HepG2 (cell line): ENCODE measurements at regions not wholly inside any gene's neighbourhood (a gene's known extent, or its start where the extent isn't known, plus 50 kb on each side); places are given as distances from the start of the nearest gene placed in this dataset.

Experiments
- ATAC-seq: fragments of 200-7000 bp; cut with Tn5 transposase; 3 replicates; pipeline ENCODE4 v1.9.1; 2020; ENCODE audit warnings: mild to moderate bottlenecking, moderate library complexity
- BruUV-seq: library from RNA; stranded (reverse); fragments of 400-500 nt; replicated peaks from 2 replicates; lab custom pipeline; 2021; lab: Mats Ljungman, UMichigan
- CTCF ChIA-PET: fragments of 300-600 bp; formaldehyde crosslinking; extraction: SDS; loops from one replicate; lab custom pipeline; 2021; ENCODE audit warnings: low total read pairs, inconsistent platforms, low intra/inter-chr PET ratio; lab: Yijun Ruan, JAX
- POLR2A ChIA-PET: fragments of 350-600 bp; sonication (Branson Sonifier 250); formaldehyde crosslinking; loops from one replicate; lab custom pipeline; 2020; ENCODE audit warnings: antibody characterized with exemption, inconsistent platforms; lab: Yijun Ruan, JAX
- DNase-seq: peaks from one replicate; pipeline ENCODE4 v3.0.0-alpha.2; 2015; ENCODE audit warnings: low spot score
- FAIRE-seq: peaks from 3 replicates; lab custom pipeline; 2011; peaks lifted over from hg19 to GRCh38; lab: Jason Lieb, UNC
- H2AFZ ChIP-seq: one replicate; pipeline ENCODE4 v1.6.1; 2011; ENCODE audit warnings: low read length, inconsistent platforms
- H3K27ac ChIP-seq: fragments of 300-600 bp; 3 replicates; pipeline ENCODE4 v1.8.0; 2011; ENCODE audit warnings: mixed run types, mild to moderate bottlenecking, mixed read lengths, low read length, inconsistent platforms; ENCODE audit not compliant: insufficient read depth; ENCODE audit errors: extremely low read length
- H3K27me3 ChIP-seq, 2 experiments: fragments of 200-600 bp in 1 of 2; 2 replicates in 1 of 2; 3 replicates in 1 of 2; pipeline versions ENCODE4 v1.6.0 to v1.8.0; 2011; ENCODE audit warnings: low read length in 2 of 2, mild to moderate bottlenecking in 2 of 2, moderate library complexity in 2 of 2, inconsistent platforms in 1 of 2; ENCODE audit not compliant: insufficient read depth in 2 of 2, control insufficient read depth in 1 of 2
- H3K36me3 ChIP-seq, 2 experiments: fragments of 200-600 bp in 1 of 2; replicated peaks in 1 of 2; 2 replicates in 1 of 2; 3 replicates in 1 of 2; pipeline versions ENCODE4 v1.5.1 to v1.8.0; 2011; ENCODE audit warnings: low read length in 2 of 2, inconsistent platforms in 1 of 2; ENCODE audit not compliant: insufficient read depth in 2 of 2, control insufficient read depth in 1 of 2
- H3K4me1 ChIP-seq: 2 replicates; pipeline ENCODE4 v1.5.1; 2012; ENCODE audit warnings: low read length, inconsistent platforms; ENCODE audit not compliant: insufficient read depth
- H3K4me2 ChIP-seq: 2 replicates; pipeline ENCODE4 v1.6.0; 2011; ENCODE audit warnings: low read depth, low read length, inconsistent platforms
- H3K4me3 ChIP-seq, 3 experiments: fragments of 200-600 bp in 1 of 3; sonication (generic), shearing (Covaris generic) in 1 of 3; replicated peaks in 1 of 3; 2 replicates each; pipeline ENCODE4 v1.5.1; 2011 to 2016; ENCODE audit warnings: low read length in 3 of 3, inconsistent platforms in 2 of 3, low read depth in 2 of 3, mild to moderate bottlenecking in 2 of 3, control low read depth in 1 of 3, mixed read lengths in 1 of 3; ENCODE audit not compliant: insufficient read depth in 1 of 3
- H3K79me2 ChIP-seq: one replicate; pipeline ENCODE4 v1.6.1; 2011; ENCODE audit warnings: low read length, inconsistent platforms; ENCODE audit not compliant: insufficient read depth
- H3K9ac ChIP-seq: 2 replicates; pipeline ENCODE4 v1.6.0; 2011; ENCODE audit warnings: mild to moderate bottlenecking, low read depth, low read length, inconsistent platforms; ENCODE audit not compliant: insufficient read depth
- H3K9me3 ChIP-seq: 2 replicates; pipeline ENCODE4 v1.5.1; 2012; ENCODE audit warnings: mild to moderate bottlenecking, low read length
- H4K20me1 ChIP-seq: 2 replicates; pipeline ENCODE4 v1.6.0; 2011; ENCODE audit warnings: inconsistent platforms, mild to moderate bottlenecking, low read length, moderate library complexity; ENCODE audit not compliant: insufficient read depth
- DDIT3 ChIP-seq: sonication (generic); formaldehyde crosslinking; IDR thresholded peaks from 2 replicates; pipeline ENCODE4 v1.4.0; 2020; ENCODE audit warnings: mild to moderate bottlenecking, missing genetic modification reagents
- FOSL2 ChIP-seq: sonication (generic); formaldehyde crosslinking; IDR thresholded peaks from 2 replicates; pipeline ENCODE4 v1.4.0; 2020; ENCODE audit warnings: missing genetic modification reagents
- FOXO1 ChIP-seq: sonication (generic); formaldehyde crosslinking; IDR thresholded peaks from 2 replicates; pipeline ENCODE4 v1.4.0; 2020; ENCODE audit warnings: missing genetic modification reagents
- HOXA3 ChIP-seq: sonication (generic); formaldehyde crosslinking; IDR thresholded peaks from 2 replicates; pipeline ENCODE4 v1.5.0; 2020; ENCODE audit warnings: missing genetic modification reagents
- KAT2B ChIP-seq: fragments of 150-350 bp; IDR thresholded peaks from 2 replicates; pipeline ENCODE4 v1.6.1; 2014; ENCODE audit warnings: low read depth, low read length, borderline replicate concordance
- MTF1 ChIP-seq: sonication (generic); formaldehyde crosslinking; IDR thresholded peaks from 2 replicates; pipeline ENCODE4 v1.5.0; 2020; ENCODE audit warnings: missing genetic modification reagents
- POGZ ChIP-seq: sonication (generic); formaldehyde crosslinking; IDR thresholded peaks from 2 replicates; pipeline ENCODE4 v1.4.0; 2020; ENCODE audit warnings: mild to moderate bottlenecking, missing genetic modification reagents
- POLR2G ChIP-seq: fragments of 200-400 bp; formaldehyde crosslinking; IDR thresholded peaks from 2 replicates; pipeline ENCODE4 v1.6.1; 2018; ENCODE audit warnings: mild to moderate bottlenecking, low read depth, low read length, moderate library complexity
- SALL1 ChIP-seq: sonication (generic); formaldehyde crosslinking; IDR thresholded peaks from 2 replicates; pipeline ENCODE4 v1.8.0; 2022; ENCODE audit warnings: mild to moderate bottlenecking, missing genetic modification reagents
- SIN3A ChIP-seq: IDR thresholded peaks from 2 replicates; pipeline ENCODE4 v1.6.1; 2011; ENCODE audit warnings: low read depth, mild to moderate bottlenecking, control low read depth, low read length, borderline replicate concordance
- SRF ChIP-seq: IDR thresholded peaks from 2 replicates; pipeline ENCODE4 v1.6.1; 2011; ENCODE audit warnings: mild to moderate bottlenecking, low read depth, low read length, moderate library complexity
- ZNF460 ChIP-seq: sonication (generic); formaldehyde crosslinking; IDR thresholded peaks from 2 replicates; pipeline ENCODE4 v1.5.1; 2020; ENCODE audit warnings: missing genetic modification reagents, mild to moderate bottlenecking, borderline replicate concordance
- ZNF501 ChIP-seq: sonication (generic); formaldehyde crosslinking; IDR thresholded peaks from 2 replicates; pipeline ENCODE4 v1.5.1; 2020; ENCODE audit warnings: mild to moderate bottlenecking, moderate library complexity, missing genetic modification reagents
- ZNF563 ChIP-seq: sonication (generic); formaldehyde crosslinking; IDR thresholded peaks from 2 replicates; pipeline ENCODE4 v1.8.0; 2022; ENCODE audit warnings: mild to moderate bottlenecking, moderate library complexity, missing genetic modification reagents
- WGBS: methylation state at CpG from one replicate; pipeline ENCODE4 v1.1.6; 2017; ENCODE audit warnings: low lambda C conversion rate; 5-methylcytosine and 5-hydroxymethylcytosine counted together
- in situ Hi-C: cut with HindIII; loops from 2 replicates; pipeline ENCODE4 v1.10.0; 2017; ENCODE audit warnings: low pct_unique_long_range_greater_than_20kb; ENCODE audit not compliant: extremely low pct_ligation_motif_present
- intact Hi-C: fragments of 100-400 bp; cut with micrococcal nuclease; formaldehyde crosslinking; loops from one replicate; pipeline ENCODE4 v1.10.0; 2022; ENCODE audit not compliant: unreplicated experiment
- TF ChIP-seq, protein P1 (sequence below): sonication (generic); formaldehyde crosslinking; IDR thresholded peaks from 2 replicates; pipeline ENCODE4 v1.5.0; 2020; ENCODE audit warnings: mild to moderate bottlenecking, missing genetic modification reagents

DNA sequence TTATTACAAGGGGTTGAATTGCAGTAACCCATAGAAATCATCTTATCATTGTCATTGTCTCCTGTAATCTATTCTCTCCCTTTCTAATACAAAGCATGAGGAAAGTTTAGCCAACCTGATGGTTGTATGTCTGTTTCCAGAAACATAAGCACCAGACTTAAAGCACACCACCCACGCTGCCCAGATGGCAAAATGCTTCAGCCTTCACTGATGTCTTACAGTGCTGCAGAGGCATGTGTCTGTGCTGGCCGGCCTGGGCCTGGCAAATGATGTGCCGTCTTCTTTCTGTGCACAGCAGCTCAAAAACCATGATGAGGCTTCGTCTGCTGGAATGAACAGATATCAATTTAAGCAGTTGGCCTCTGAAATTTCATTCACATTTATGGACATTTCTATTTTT is 443.0 kb upstream of the RGPD4 start:
- H3K79me2 ChIP-seq: no peaks in the 10 kb centered on the region
- H3K4me2 ChIP-seq: no peak overlapping the region
- in situ Hi-C loops: no loop called here
- H3K4me3 ChIP-seq: no peak overlapping the region
- no TSS peak for BruUV-seq
- no peak overlapping the region for H2AFZ ChIP-seq
- ChIA-PET POLR2A (no interaction called here), CTCF (no interaction called here)
- ATAC-seq (no peak), FAIRE-seq (no peak), DNase-seq (no peak)
- no peaks in the 10 kb centered on the region for H3K4me1 ChIP-seq
- intact Hi-C loops: no loop called here
- no peak overlapping the region for H3K9ac ChIP-seq
- H3K9me3 ChIP-seq: peaks cover 50% of the 10 kb centered on the region; the same call in 1 of the 2 replicates
- no peak for TF ChIP-seq POGZ (CRISPR knock-in tag)
- TF ChIP-seq FOXO1 (CRISPR knock-in tag): no peak
- no peak for TF ChIP-seq HOXA3 (CRISPR knock-in tag)
- no peak for TF ChIP-seq ZNF501
- TF ChIP-seq ZNF563 (CRISPR knock-in tag): no peak
- no peak for TF ChIP-seq SIN3A
- no peak for TF ChIP-seq KAT2B
- TF ChIP-seq DDIT3 (CRISPR knock-in tag): no peak
- TF ChIP-seq, protein P1, sequence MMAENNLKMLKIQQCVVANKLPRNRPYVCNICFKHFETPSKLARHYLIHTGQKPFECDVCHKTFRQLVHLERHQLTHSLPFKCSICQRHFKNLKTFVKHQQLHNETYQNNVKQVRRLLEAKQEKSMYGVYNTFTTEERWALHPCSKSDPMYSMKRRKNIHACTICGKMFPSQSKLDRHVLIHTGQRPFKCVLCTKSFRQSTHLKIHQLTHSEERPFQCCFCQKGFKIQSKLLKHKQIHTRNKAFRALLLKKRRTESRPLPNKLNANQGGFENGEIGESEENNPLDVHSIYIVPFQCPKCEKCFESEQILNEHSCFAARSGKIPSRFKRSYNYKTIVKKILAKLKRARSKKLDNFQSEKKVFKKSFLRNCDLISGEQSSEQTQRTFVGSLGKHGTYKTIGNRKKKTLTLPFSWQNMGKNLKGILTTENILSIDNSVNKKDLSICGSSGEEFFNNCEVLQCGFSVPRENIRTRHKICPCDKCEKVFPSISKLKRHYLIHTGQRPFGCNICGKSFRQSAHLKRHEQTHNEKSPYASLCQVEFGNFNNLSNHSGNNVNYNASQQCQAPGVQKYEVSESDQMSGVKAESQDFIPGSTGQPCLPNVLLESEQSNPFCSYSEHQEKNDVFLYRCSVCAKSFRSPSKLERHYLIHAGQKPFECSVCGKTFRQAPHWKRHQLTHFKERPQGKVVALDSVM: no peak
- TF ChIP-seq POLR2G: no peak
- no peak for TF ChIP-seq SRF
- no peak for TF ChIP-seq MTF1 (CRISPR knock-in tag)
- no peak for TF ChIP-seq FOSL2 (CRISPR knock-in tag)
- TF ChIP-seq SALL1: no peak
- no peak for TF ChIP-seq ZNF460 (CRISPR knock-in tag)
- no peak overlapping the region for H3K27ac ChIP-seq
- 0% methylated on average over 4 of the region's 4 CpGs for WGBS
- H4K20me1 ChIP-seq: no peaks in the 10 kb centered on the region
- H3K36me3 ChIP-seq: no peaks in the 10 kb centered on the region
- H3K27me3 ChIP-seq: no peaks in the 10 kb centered on the region
